Prostate gland (tissue), 2 donors: ENCODE measurements at regions not wholly inside any gene's neighbourhood (a gene's known extent, or its start where the extent isn't known, plus 50 kb on each side); places are given as distances from the start of the nearest gene placed in this dataset.

Source experiments
- POLR2AphosphoS5 ChIP-seq: sonication (generic); formaldehyde crosslinking; IDR thresholded peaks from one replicate; pipeline ENCODE4 v1.6.1; 2017; ENCODE audit warnings: antibody characterized with exemption
- TF ChIP-seq, protein P1 (sequence below), 4 experiments: fragments of 200-600 bp in 2 of 4; fragments of 450-650 bp in 2 of 4; sonication (generic) in 2 of 4; IDR thresholded peaks; 1 replicate in 3 of 4; 2 replicates in 1 of 4; pipeline ENCODE4 v1.5.1; 2016 to 2019; ENCODE audit warnings: antibody characterized with exemption in 4 of 4, mild to moderate bottlenecking in 2 of 4, moderate library complexity in 2 of 4

DNA sequence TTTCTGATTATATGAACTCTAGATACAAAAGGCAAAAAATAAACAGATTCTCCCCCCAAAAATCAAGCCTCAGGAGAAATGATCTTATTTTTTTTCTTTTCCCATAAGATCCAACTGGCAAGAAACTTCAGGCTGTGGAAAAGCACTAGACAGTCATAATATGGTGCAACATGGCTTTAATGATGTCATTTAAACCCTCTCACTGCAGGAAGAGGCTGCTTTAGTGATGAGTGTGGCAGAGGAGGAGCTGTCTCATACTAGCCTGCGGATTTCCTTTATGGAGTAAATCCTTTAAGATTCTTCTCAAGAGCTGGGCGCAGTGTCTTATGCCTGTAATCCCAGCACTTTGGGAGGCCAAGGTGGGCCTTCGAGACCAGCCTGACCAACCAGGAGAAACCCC, 83.3 kb upstream of the CD28 start:
- TF ChIP-seq, protein P1, sequence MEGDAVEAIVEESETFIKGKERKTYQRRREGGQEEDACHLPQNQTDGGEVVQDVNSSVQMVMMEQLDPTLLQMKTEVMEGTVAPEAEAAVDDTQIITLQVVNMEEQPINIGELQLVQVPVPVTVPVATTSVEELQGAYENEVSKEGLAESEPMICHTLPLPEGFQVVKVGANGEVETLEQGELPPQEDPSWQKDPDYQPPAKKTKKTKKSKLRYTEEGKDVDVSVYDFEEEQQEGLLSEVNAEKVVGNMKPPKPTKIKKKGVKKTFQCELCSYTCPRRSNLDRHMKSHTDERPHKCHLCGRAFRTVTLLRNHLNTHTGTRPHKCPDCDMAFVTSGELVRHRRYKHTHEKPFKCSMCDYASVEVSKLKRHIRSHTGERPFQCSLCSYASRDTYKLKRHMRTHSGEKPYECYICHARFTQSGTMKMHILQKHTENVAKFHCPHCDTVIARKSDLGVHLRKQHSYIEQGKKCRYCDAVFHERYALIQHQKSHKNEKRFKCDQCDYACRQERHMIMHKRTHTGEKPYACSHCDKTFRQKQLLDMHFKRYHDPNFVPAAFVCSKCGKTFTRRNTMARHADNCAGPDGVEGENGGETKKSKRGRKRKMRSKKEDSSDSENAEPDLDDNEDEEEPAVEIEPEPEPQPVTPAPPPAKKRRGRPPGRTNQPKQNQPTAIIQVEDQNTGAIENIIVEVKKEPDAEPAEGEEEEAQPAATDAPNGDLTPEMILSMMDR (IDR thresholded peaks at IDR 0.05): no peak
- no peak for TF ChIP-seq POLR2AphosphoS5
